Endothelial cell of umbilical vein (primary cell): ENCODE measurements at regions not wholly inside any gene's neighbourhood (a gene's known extent, or its start where the extent isn't known, plus 50 kb on each side); places are given as distances from the start of the nearest gene placed in this dataset.

ENCODE experiments used
- CTCF ChIP-seq, 2 donors: IDR thresholded peaks; 1 replicate in 1 of 2; 2 replicates in 1 of 2; pipeline ENCODE4 v1.5.1; 2011; ENCODE audit warnings: low read length in 2 of 2, mild to moderate bottlenecking in 2 of 2, moderate library complexity in 2 of 2, control low read depth in 1 of 2, inconsistent platforms in 1 of 2, low read depth in 1 of 2; ENCODE audit not compliant: insufficient read depth in 1 of 2; ENCODE audit errors: extremely low read depth in 1 of 2
- EZH2 ChIP-seq: IDR thresholded peaks from 2 replicates; pipeline ENCODE4 v1.6.1; 2012; ENCODE audit warnings: borderline replicate concordance, low read depth, mild to moderate bottlenecking, moderate library complexity, low read length, inconsistent platforms; ENCODE audit not compliant: severe bottlenecking
- JUN ChIP-seq: IDR thresholded peaks from 2 replicates; pipeline ENCODE4 v1.6.1; 2011; ENCODE audit warnings: borderline replicate concordance, low read depth; ENCODE audit not compliant: insufficient read length, insufficient read depth
- MAX ChIP-seq: IDR thresholded peaks from 2 replicates; pipeline ENCODE4 v1.6.1; 2011; ENCODE audit not compliant: insufficient read depth, insufficient read length
- MYC ChIP-seq: IDR thresholded peaks from one replicate; pipeline ENCODE4 v1.6.1; 2011; ENCODE audit warnings: mild to moderate bottlenecking, low read depth, low read length
- POLR2A ChIP-seq: IDR thresholded peaks from 2 replicates; pipeline ENCODE4 v1.6.1; 2012; ENCODE audit warnings: low read depth, mild to moderate bottlenecking, control low read depth, low read length
- POLR2AphosphoS5 ChIP-seq: IDR thresholded peaks from 2 replicates; pipeline ENCODE4 v1.6.1; 2012; ENCODE audit warnings: low read depth, mild to moderate bottlenecking, control low read depth, low read length, moderate library complexity; ENCODE audit not compliant: insufficient read depth

- TF ChIP-seq EZH2 (no peak), CTCF (IDR thresholded peaks at IDR 0.05; ENCODE audit: extremely low read depth in 1 of 2, insufficient read depth in 1 of 2, low read depth in 1 of 2, low read length in 2 of 2) (no peak), POLR2A (no peak), JUN (no peak), POLR2AphosphoS5 (no peak), MAX (no peak), MYC (no peak)
Observed at GRCh38 chr18:73261243-73261642, 393.5 kb upstream of the NETO1 start.
